Endothelial cell of umbilical vein (primary cell): ENCODE measurements at regions not wholly inside any gene's neighbourhood (a gene's known extent, or its start where the extent isn't known, plus 50 kb on each side); places are given as distances from the start of the nearest gene placed in this dataset.

Source experiments
- EZH2 ChIP-seq: IDR thresholded peaks from 2 replicates; pipeline ENCODE4 v1.6.1; 2012; ENCODE audit warnings: borderline replicate concordance, low read depth, mild to moderate bottlenecking, moderate library complexity, low read length, inconsistent platforms; ENCODE audit not compliant: severe bottlenecking
- FOS ChIP-seq: IDR thresholded peaks from 2 replicates; pipeline ENCODE4 v1.6.1; 2011; ENCODE audit warnings: mild to moderate bottlenecking, low read length, moderate library complexity, borderline replicate concordance; ENCODE audit not compliant: insufficient read depth
- GATA2 ChIP-seq: IDR thresholded peaks from 2 replicates; pipeline ENCODE4 v1.7.0; 2011; ENCODE audit warnings: low read depth, mild to moderate bottlenecking, moderate library complexity, mixed read lengths, low read length; ENCODE audit not compliant: insufficient read length, insufficient read depth
- JUN ChIP-seq: IDR thresholded peaks from 2 replicates; pipeline ENCODE4 v1.6.1; 2011; ENCODE audit warnings: borderline replicate concordance, low read depth; ENCODE audit not compliant: insufficient read length, insufficient read depth
- MYC ChIP-seq: IDR thresholded peaks from one replicate; pipeline ENCODE4 v1.6.1; 2011; ENCODE audit warnings: mild to moderate bottlenecking, low read depth, low read length
- POLR2A ChIP-seq: IDR thresholded peaks from 2 replicates; pipeline ENCODE4 v1.6.1; 2012; ENCODE audit warnings: low read depth, mild to moderate bottlenecking, control low read depth, low read length
- POLR2AphosphoS5 ChIP-seq: IDR thresholded peaks from 2 replicates; pipeline ENCODE4 v1.6.1; 2012; ENCODE audit warnings: low read depth, mild to moderate bottlenecking, control low read depth, low read length, moderate library complexity; ENCODE audit not compliant: insufficient read depth
- TF ChIP-seq, protein P1 (sequence below): IDR thresholded peaks from 2 replicates; pipeline ENCODE4 v1.6.1; 2011; ENCODE audit not compliant: insufficient read depth, insufficient read length
- TF ChIP-seq, protein P2 (sequence below), 2 donors: IDR thresholded peaks; 1 replicate in 1 of 2; 2 replicates in 1 of 2; pipeline ENCODE4 v1.5.1; 2011; ENCODE audit warnings: low read length in 2 of 2, mild to moderate bottlenecking in 2 of 2, moderate library complexity in 2 of 2, control low read depth in 1 of 2, inconsistent platforms in 1 of 2, low read depth in 1 of 2; ENCODE audit not compliant: insufficient read depth in 1 of 2; ENCODE audit errors: extremely low read depth in 1 of 2

DNA sequence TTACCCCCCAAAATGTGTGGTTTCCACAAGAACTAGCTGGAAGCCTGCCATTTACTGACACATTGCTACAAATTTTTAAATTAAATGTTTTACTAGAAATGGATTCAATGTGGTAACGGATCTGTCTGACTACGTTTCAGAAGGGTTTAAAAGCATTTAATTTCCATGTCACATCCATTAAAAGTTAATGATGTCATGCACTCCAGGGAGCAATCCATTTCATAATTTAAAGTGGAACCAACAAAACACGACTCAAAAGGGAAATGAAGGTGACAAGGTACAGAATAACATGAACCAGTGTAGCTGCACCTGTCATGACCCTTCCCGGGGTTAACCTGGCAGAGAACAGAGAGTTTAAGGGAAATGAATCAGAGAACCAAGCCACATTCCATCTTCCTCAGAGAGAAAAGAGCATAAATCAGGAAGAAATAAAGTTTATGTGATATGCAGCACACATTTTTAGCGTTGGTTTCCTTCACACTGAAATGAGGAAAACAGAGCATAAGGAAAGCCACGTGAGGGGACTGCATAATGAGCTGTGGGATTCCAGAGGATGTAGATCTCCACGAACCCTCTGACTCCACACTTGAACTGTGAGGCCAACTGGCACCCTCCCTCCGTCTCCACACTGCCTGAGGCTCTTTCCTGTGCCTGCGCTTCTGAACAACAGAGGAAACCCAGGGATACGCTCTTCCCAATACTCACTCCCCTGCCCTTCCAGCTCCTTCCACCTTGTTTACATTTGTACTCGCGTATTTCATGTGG is 170.3 kb upstream of the AHI1 start:
- TF ChIP-seq, protein P1, sequence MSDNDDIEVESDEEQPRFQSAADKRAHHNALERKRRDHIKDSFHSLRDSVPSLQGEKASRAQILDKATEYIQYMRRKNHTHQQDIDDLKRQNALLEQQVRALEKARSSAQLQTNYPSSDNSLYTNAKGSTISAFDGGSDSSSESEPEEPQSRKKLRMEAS, result peak; percentile 22
- TF ChIP-seq POLR2AphosphoS5 (no peak), FOS (no peak), EZH2 (no peak), POLR2A (no peak), MYC (no peak), JUN (no peak), GATA2 (no peak)
- TF ChIP-seq, protein P2, sequence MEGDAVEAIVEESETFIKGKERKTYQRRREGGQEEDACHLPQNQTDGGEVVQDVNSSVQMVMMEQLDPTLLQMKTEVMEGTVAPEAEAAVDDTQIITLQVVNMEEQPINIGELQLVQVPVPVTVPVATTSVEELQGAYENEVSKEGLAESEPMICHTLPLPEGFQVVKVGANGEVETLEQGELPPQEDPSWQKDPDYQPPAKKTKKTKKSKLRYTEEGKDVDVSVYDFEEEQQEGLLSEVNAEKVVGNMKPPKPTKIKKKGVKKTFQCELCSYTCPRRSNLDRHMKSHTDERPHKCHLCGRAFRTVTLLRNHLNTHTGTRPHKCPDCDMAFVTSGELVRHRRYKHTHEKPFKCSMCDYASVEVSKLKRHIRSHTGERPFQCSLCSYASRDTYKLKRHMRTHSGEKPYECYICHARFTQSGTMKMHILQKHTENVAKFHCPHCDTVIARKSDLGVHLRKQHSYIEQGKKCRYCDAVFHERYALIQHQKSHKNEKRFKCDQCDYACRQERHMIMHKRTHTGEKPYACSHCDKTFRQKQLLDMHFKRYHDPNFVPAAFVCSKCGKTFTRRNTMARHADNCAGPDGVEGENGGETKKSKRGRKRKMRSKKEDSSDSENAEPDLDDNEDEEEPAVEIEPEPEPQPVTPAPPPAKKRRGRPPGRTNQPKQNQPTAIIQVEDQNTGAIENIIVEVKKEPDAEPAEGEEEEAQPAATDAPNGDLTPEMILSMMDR (IDR thresholded peaks at IDR 0.05; ENCODE audit: extremely low read depth in 1 of 2, insufficient read depth in 1 of 2, low read depth in 1 of 2, low read length in 2 of 2), result no peak
